ENCODE measurements at regions not wholly inside any gene's neighbourhood (a gene's known extent, or its start where the extent isn't known, plus 50 kb on each side); places are given as distances from the start of the nearest gene placed in this dataset.

GRCh38 chrX:45633419-45633818, 432.7 kb upstream of the DIPK2B start:
- TF ChIP-seq POLR2A (IDR thresholded peaks at IDR 0.05) (no peak), POLR2AphosphoS5 (IDR thresholded peaks at IDR 0.05) (no peak), EP300 (IDR thresholded peaks at IDR 0.05; ENCODE audit: low read depth) (no peak)
- TF ChIP-seq, protein P1, sequence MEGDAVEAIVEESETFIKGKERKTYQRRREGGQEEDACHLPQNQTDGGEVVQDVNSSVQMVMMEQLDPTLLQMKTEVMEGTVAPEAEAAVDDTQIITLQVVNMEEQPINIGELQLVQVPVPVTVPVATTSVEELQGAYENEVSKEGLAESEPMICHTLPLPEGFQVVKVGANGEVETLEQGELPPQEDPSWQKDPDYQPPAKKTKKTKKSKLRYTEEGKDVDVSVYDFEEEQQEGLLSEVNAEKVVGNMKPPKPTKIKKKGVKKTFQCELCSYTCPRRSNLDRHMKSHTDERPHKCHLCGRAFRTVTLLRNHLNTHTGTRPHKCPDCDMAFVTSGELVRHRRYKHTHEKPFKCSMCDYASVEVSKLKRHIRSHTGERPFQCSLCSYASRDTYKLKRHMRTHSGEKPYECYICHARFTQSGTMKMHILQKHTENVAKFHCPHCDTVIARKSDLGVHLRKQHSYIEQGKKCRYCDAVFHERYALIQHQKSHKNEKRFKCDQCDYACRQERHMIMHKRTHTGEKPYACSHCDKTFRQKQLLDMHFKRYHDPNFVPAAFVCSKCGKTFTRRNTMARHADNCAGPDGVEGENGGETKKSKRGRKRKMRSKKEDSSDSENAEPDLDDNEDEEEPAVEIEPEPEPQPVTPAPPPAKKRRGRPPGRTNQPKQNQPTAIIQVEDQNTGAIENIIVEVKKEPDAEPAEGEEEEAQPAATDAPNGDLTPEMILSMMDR (IDR thresholded peaks at IDR 0.05): no peak

All from transverse colon (tissue), 4 donors.